ENCODE measurements at regions not wholly inside any gene's neighbourhood (a gene's known extent, or its start where the extent isn't known, plus 50 kb on each side); places are given as distances from the start of the nearest gene placed in this dataset.

GRCh38 chr6:41442352-41442672 lies 103.9 kb upstream of the FOXP4 start:
- TF ChIP-seq, protein P1, sequence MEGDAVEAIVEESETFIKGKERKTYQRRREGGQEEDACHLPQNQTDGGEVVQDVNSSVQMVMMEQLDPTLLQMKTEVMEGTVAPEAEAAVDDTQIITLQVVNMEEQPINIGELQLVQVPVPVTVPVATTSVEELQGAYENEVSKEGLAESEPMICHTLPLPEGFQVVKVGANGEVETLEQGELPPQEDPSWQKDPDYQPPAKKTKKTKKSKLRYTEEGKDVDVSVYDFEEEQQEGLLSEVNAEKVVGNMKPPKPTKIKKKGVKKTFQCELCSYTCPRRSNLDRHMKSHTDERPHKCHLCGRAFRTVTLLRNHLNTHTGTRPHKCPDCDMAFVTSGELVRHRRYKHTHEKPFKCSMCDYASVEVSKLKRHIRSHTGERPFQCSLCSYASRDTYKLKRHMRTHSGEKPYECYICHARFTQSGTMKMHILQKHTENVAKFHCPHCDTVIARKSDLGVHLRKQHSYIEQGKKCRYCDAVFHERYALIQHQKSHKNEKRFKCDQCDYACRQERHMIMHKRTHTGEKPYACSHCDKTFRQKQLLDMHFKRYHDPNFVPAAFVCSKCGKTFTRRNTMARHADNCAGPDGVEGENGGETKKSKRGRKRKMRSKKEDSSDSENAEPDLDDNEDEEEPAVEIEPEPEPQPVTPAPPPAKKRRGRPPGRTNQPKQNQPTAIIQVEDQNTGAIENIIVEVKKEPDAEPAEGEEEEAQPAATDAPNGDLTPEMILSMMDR (IDR thresholded peaks at IDR 0.05; ENCODE audit: low read depth, low read length): no peak
- TF ChIP-seq MAX (IDR thresholded peaks at IDR 0.05; ENCODE audit: low read depth, low read length) (no peak), POLR2A (IDR thresholded peaks at IDR 0.05; ENCODE audit: extremely low read depth, insufficient read length) (no peak), MYC (IDR thresholded peaks at IDR 0.05; ENCODE audit: low read depth, low read length) (no peak)

All from NB4 (cell line).